ENCODE measurements at regions not wholly inside any gene's neighbourhood (a gene's known extent, or its start where the extent isn't known, plus 50 kb on each side); places are given as distances from the start of the nearest gene placed in this dataset.
"Not testable (repeated sequence)": the region's sequence is repeated elsewhere in the genome, so short reads cannot be mapped to it uniquely, and the experiment has no call there.

DNA sequence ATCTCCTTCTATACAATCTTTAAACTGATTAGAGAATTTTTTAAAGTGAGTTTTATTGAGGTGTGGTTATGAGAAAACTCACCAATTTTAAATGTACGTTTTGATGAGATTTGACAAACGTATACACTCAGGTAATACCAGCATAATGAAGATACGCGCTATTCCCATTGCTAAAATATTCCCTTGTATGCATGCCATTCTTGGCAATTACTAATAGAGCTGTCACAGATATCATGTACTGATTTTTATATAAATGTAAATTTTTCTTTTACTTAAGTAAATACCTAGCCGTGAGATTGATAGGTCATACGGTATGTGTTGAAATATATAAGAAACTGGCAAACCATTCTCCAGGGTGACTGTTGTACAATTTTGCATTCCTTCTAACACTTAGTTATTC lies 384.7 kb downstream of the PTH2R start:
- H3K4me3 ChIP-seq (ENCODE audit: low read depth, low read length): no peak overlapping the region
- TF ChIP-seq, protein P1, sequence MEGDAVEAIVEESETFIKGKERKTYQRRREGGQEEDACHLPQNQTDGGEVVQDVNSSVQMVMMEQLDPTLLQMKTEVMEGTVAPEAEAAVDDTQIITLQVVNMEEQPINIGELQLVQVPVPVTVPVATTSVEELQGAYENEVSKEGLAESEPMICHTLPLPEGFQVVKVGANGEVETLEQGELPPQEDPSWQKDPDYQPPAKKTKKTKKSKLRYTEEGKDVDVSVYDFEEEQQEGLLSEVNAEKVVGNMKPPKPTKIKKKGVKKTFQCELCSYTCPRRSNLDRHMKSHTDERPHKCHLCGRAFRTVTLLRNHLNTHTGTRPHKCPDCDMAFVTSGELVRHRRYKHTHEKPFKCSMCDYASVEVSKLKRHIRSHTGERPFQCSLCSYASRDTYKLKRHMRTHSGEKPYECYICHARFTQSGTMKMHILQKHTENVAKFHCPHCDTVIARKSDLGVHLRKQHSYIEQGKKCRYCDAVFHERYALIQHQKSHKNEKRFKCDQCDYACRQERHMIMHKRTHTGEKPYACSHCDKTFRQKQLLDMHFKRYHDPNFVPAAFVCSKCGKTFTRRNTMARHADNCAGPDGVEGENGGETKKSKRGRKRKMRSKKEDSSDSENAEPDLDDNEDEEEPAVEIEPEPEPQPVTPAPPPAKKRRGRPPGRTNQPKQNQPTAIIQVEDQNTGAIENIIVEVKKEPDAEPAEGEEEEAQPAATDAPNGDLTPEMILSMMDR (IDR thresholded peaks at IDR 0.05; ENCODE audit: low read depth, low read length): no peak

DNA sequence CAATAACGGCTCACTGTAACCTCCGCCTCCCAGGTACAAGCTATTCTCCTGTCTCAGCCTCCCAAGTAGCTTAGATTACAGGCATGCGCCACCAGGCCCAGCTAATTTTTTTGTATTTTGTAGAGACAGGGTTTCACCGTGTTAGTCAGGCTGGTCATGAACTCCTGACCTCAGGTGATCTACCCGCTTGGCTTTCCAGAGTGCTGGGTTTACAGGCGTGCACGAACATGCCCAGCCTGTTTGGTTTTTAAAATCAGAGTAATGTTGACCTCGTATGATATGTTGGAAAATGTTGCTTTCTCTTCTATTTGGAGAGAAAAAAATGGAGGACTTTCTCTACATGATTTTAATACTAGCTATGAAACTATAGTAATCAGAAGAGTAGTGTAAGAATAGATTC lies 386.2 kb downstream of the PTH2R start:
- TF ChIP-seq, protein P1 (IDR thresholded peaks at IDR 0.05; ENCODE audit: low read depth, low read length): no peak
- H3K4me3 ChIP-seq (ENCODE audit: low read depth, low read length): no peak overlapping the region

DNA sequence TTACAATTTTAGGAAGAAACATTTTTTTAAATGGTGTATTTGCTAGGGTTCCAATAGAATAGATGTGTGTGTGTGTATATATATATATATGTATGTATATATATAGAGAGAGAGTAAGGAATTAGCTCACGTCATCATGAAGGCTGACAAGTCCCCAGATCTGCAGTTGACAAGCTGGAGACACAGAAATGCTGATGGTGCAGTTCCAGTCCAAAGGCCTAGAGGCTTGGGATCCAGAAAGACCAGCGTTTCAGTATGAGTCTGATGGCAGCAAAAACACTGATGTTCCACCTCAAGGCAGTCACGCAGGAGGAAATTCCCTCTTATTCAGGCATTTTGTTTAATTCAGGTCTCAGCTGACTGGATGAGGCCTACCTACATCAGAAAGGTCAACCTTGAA lies 386.8 kb downstream of the PTH2R start:
- TF ChIP-seq, protein P1 (IDR thresholded peaks at IDR 0.05; ENCODE audit: low read depth, low read length): no peak
- no peak overlapping the region for H3K4me3 ChIP-seq (ENCODE audit: low read depth, low read length)

DNA sequence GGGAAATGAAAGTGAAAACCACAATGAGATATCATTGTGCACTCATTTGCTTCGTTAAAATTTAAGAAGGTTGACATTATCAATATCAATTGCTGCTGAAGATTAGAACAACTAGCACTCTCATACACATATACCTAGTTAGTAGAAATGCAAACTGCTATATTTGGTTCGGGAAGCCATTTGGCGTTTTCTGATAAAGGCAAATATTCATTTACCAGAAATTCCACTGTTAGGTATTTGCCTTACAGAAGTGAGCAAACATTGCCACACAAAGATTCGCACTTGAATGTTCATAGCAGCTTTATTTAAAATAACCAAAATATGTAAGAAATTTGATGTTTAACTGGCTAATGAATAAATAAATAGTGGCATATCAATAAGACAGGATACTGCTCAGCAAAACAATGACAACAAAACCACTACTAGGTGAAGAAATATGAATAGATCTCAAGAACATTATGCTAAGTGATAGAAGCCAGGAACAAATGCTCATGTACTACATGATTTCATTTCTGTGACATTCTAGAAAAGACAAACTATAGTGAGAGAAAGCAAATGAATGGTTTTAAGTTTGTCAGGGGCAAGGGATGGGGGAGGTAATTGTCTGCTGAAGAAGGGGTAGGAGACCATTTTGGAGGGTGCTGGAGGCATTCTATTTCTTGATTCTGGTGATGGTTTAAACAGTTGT lies 387.8 kb downstream of the PTH2R start:
- H3K4me3 ChIP-seq (ENCODE audit: low read depth, low read length): no peak overlapping the region
- TF ChIP-seq, protein P1 (IDR thresholded peaks at IDR 0.05; ENCODE audit: low read depth, low read length): no peak

DNA sequence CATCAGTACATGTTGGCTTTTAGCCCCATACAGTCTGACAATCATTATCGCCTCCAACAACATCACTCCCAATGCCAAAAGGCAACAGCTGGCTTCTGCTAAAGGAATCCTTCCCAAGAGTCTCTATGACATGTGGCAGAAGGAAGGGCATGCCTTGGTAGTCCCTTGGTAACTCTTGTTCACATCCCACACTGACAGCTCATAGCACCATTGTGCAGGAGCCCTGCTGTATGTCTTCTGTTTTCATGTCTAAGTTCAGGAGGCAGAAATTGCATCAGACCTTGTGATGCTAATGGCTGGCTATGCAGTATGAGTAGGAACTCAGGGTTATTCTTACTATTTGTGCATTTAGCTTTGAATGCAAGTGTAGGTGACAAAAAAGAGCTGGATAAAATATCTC lies 392.1 kb downstream of the PTH2R start:
- TF ChIP-seq, protein P1 (IDR thresholded peaks at IDR 0.05; ENCODE audit: low read depth, low read length): no peak
- H3K4me3 ChIP-seq (ENCODE audit: low read depth, low read length): no peak overlapping the region

DNA sequence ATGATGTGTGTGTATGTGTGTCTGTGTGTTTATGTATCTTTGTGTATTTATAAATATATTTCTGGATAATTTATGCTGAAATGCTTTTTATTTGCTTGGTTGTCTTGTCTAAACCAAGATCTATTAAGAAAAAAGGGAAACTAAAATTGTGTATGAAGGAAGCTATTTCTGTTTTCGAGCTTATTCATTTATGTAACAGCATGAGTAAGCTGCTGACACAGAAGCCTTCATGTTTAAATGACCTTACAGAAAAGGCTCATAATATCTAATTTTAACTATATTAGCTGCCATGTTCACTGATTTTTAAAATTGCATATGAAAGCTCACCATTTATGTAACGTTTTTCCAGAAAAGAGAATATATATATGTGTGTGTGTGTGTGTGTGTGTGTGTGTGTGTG lies 392.8 kb downstream of the PTH2R start:
- TF ChIP-seq, protein P1 (IDR thresholded peaks at IDR 0.05; ENCODE audit: low read depth, low read length): no peak

DNA sequence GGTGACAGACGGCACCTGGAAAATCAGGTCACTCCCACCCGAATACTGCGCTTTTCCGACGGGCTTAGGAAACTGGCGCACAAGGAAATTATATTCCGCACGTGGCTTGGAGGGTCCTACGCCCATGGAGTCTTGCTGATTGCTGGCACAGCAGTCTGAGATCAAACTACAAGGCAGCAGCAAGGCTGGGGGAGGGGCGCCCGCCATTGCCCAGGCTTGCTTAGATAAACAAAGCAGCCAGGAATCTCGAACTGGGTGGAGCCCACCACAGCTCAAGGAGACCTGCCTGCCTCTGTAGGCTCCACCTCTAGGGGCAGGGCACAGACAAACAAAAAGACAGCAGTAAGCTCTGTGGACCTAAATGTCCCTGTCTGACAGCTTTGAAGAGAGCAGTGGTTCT lies 394.3 kb downstream of the PTH2R start:
- not testable (repeated sequence) for H3K4me3 ChIP-seq (ENCODE audit: low read depth, low read length)

More for the DNA sequence above, 392.8 kb downstream of the PTH2R start:
- H3K4me3 ChIP-seq (ENCODE audit: low read depth, low read length): no peak overlapping the region

DNA sequence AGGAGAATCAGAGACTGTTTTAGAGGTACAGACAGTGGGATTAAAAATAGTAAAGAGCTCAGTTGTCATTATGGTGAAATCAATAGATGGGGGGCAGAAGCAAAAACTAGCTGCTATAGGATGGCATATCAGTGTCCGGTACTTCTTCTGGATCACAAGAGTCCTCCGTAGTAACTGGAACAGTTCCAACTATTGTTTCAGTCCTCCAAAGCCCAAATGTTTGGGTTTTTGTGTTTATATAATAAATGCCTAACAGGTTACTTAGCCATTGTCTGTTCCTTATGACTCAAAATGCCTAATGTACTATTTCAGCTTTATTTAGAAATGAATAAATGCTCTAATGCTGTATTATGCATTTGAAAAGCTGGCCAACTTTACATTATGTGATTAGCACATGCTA lies 401.2 kb downstream of the PTH2R start:
- TF ChIP-seq, protein P1 (IDR thresholded peaks at IDR 0.05; ENCODE audit: low read depth, low read length): no peak
- no peak overlapping the region for H3K4me3 ChIP-seq (ENCODE audit: low read depth, low read length)

DNA sequence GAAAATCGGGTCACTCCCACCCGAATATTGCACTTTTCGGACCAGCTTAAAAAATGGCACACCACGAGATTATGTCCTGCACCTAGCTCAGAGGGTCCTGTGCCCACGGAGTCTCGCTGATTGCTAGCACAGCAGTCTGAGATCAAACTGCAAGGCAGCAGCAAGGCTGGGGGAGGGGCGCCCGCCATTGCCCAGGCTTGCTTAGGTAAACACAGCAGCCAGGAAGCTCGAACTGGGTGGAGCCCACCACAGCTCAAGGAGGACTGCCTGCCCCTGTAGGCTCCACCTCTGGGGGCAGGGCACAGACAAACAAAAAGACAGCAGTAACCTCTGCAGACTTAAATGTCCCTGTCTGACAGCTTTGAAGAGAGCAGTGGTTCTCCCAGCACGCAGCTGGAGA lies 405.3 kb downstream of the PTH2R start:
- H3K4me3 ChIP-seq (ENCODE audit: low read depth, low read length): not testable (repeated sequence)

Data from WI38 (cell line).